HCT116 (cell line): ENCODE measurements at regions not wholly inside any gene's neighbourhood (a gene's known extent, or its start where the extent isn't known, plus 50 kb on each side); places are given as distances from the start of the nearest gene placed in this dataset.

Experiments used
- ATAC-seq: fragments of 200-7000 bp; cut with Tn5 transposase; 2 replicates; pipeline ENCODE4 v1.9.1; 2020; ENCODE audit warnings: mild to moderate bottlenecking, moderate library complexity
- BruUV-seq: library from RNA; stranded (reverse); fragments of 400-500 nt; replicated peaks from 2 replicates; lab custom pipeline; 2021; lab: Mats Ljungman, UMichigan
- CTCF ChIA-PET: fragments of 300-600 bp; sonication (Branson Sonifier 250); formaldehyde crosslinking; loops from one replicate; lab custom pipeline; 2021; ENCODE audit warnings: antibody characterized with exemption; lab: Charles Lee
- POLR2A ChIA-PET: fragments of 300-600, 350-600 bp; sonication (Branson Sonifier 250); formaldehyde crosslinking; loops from one replicate; lab custom pipeline; 2021; ENCODE audit warnings: antibody characterized with exemption; lab: Charles Lee
- RAD21 ChIA-PET, 2 experiments: fragments of 300-600 bp; sonication (Branson Sonifier 250); formaldehyde crosslinking; loops; one replicate each; lab custom pipeline; 2023; ENCODE audit warnings: low total read pairs in 2 of 2; ENCODE audit not compliant: uncharacterized antibody in 2 of 2, unreplicated experiment in 2 of 2, low non-redundant PET in 1 of 2; lab: Charles Lee
- DNase-seq: peaks from one replicate; pipeline ENCODE4 v3.0.0-alpha.2; 2010; ENCODE audit warnings: low read depth, low spot score
- H2AFZ ChIP-seq: fragments of 200-600 bp; shearing (Covaris generic), sonication (generic); 2 replicates; pipeline ENCODE4 v1.6.1; 2017; ENCODE audit warnings: low read depth, mixed run types, mixed read lengths, antibody characterized with exemption, low read length; ENCODE audit not compliant: poor library complexity, severe bottlenecking
- H3K27ac ChIP-seq: 2 replicates; pipeline ENCODE4 v1.5.1; 2012; ENCODE audit warnings: low read depth, low read length
- H3K27me3 ChIP-seq: fragments of 200-600 bp; sonication (generic); 2 replicates; pipeline ENCODE4 v1.6.1; 2016; ENCODE audit warnings: mixed run types, low read length, mixed read lengths; ENCODE audit not compliant: insufficient read depth
- H3K36me3 ChIP-seq, 2 experiments: fragments of 200-500 bp in 1 of 2; fragments of 200-600 bp in 1 of 2; sonication (Bioruptor generic) in 1 of 2; sonication (generic) in 1 of 2; 2 replicates each; pipeline versions ENCODE4 v1.5.1 to v1.6.1; 2014 to 2016; ENCODE audit warnings: low read length in 2 of 2, inconsistent platforms in 1 of 2, mixed read lengths in 1 of 2, mixed run types in 1 of 2; ENCODE audit not compliant: insufficient read depth in 2 of 2, control insufficient read depth in 1 of 2
- H3K4me1 ChIP-seq, 2 experiments: fragments of 200-600 bp in 1 of 2; sonication (generic) in 1 of 2; 2 replicates each; pipeline versions ENCODE4 v1.5.1 to v1.6.1; 2012 to 2017; ENCODE audit warnings: low read length in 2 of 2, inconsistent platforms in 1 of 2, mild to moderate bottlenecking in 1 of 2, mixed read lengths in 1 of 2, mixed run types in 1 of 2, moderate library complexity in 1 of 2; ENCODE audit not compliant: insufficient read depth in 2 of 2, control insufficient read depth in 1 of 2
- H3K4me2 ChIP-seq: fragments of 200-600 bp; sonication (generic); 2 replicates; pipeline ENCODE4 v1.6.1; 2017; ENCODE audit warnings: mixed run types, low read length, mixed read lengths
- H3K4me3 ChIP-seq, 2 experiments: fragments of 200-600 bp in 1 of 2; sonication (generic) in 1 of 2; replicated peaks in 1 of 2; 2 replicates each; pipeline ENCODE4 v1.5.1; 2011 to 2016; ENCODE audit warnings: low read length in 2 of 2, control low read depth in 1 of 2, low read depth in 1 of 2, mild to moderate bottlenecking in 1 of 2, mixed read lengths in 1 of 2, mixed run types in 1 of 2
- H3K79me2 ChIP-seq: fragments of 200-600 bp; sonication (generic); 2 replicates; pipeline ENCODE4 v1.6.1; 2017; ENCODE audit warnings: mild to moderate bottlenecking, mixed run types, low read length, moderate library complexity, mixed read lengths; ENCODE audit not compliant: insufficient read depth
- H3K9ac ChIP-seq: fragments of 200-600 bp; sonication (generic); 2 replicates; pipeline ENCODE4 v1.6.1; 2016; ENCODE audit warnings: low read length, mixed read lengths
- H3K9me2 ChIP-seq: fragments of 200-600 bp; sonication (generic), shearing (Covaris generic); 2 replicates; pipeline ENCODE4 v1.6.1; 2017; ENCODE audit warnings: mixed run types, mild to moderate bottlenecking, moderate library complexity; ENCODE audit not compliant: insufficient read depth
- H3K9me3 ChIP-seq, 2 experiments: fragments of 200-500 bp in 1 of 2; fragments of 200-600 bp in 1 of 2; sonication (Bioruptor generic) in 1 of 2; sonication (generic) in 1 of 2; 2 replicates each; pipeline ENCODE4 v1.6.1; 2014 to 2017; ENCODE audit warnings: low read length in 2 of 2, mixed read lengths in 2 of 2, inconsistent platforms in 1 of 2, low read depth in 1 of 2, mild to moderate bottlenecking in 1 of 2, mixed run types in 1 of 2, moderate library complexity in 1 of 2; ENCODE audit not compliant: control insufficient read depth in 1 of 2, insufficient read depth in 1 of 2
- H4K20me1 ChIP-seq: fragments of 200-600 bp; sonication (generic), shearing (Covaris generic); 2 replicates; pipeline ENCODE4 v1.6.1; 2017; ENCODE audit warnings: mixed run types, mild to moderate bottlenecking, moderate library complexity; ENCODE audit not compliant: insufficient read depth
- CBX3 ChIP-seq: IDR thresholded peaks from 2 replicates; pipeline ENCODE4 v1.6.1; 2012; ENCODE audit warnings: low read depth
- CEBPB ChIP-seq: IDR thresholded peaks from 2 replicates; pipeline ENCODE4 v1.6.1; 2012; ENCODE audit warnings: low read depth
- CTCF ChIP-seq, 3 experiments: fragments of 200-600 bp in 1 of 3; sonication (generic) in 1 of 3; IDR thresholded peaks in 2 of 3; conservative IDR thresholded peaks in 1 of 3; 2 replicates each; pipeline ENCODE4 v1.5.1; 2012 to 2017; ENCODE audit warnings: low read depth in 2 of 3, low read length in 2 of 3, antibody characterized with exemption in 1 of 3, borderline replicate concordance in 1 of 3, control low read depth in 1 of 3, mild to moderate bottlenecking in 1 of 3, mixed read lengths in 1 of 3, mixed run types in 1 of 3, moderate library complexity in 1 of 3; ENCODE audit not compliant: insufficient read depth in 1 of 3
- ELF1 ChIP-seq: IDR thresholded peaks from 2 replicates; pipeline ENCODE4 v1.6.1; 2012; ENCODE audit warnings: low read depth, borderline replicate concordance
- EZH2 ChIP-seq: fragments of 200-600 bp; sonication (generic); IDR thresholded peaks from 2 replicates; pipeline ENCODE4 v1.6.1; 2017; ENCODE audit warnings: antibody characterized with exemption, mixed run types
- FOSL1 ChIP-seq: IDR thresholded peaks from 2 replicates; pipeline ENCODE4 v1.6.1; 2012; ENCODE audit warnings: low read depth
- POLR2AphosphoS5 ChIP-seq: IDR thresholded peaks from 2 replicates; pipeline ENCODE4 v1.6.1; 2011; ENCODE audit warnings: mild to moderate bottlenecking, low read depth, low read length, moderate library complexity
- ZFX ChIP-seq: fragments of 450-650 bp; IDR thresholded peaks from 2 replicates; pipeline ENCODE4 v1.6.1; 2017
- ZNF274 ChIP-seq: fragments of 200-500 bp; sonication (Bioruptor generic); IDR thresholded peaks from 2 replicates; pipeline ENCODE4 v1.6.1; 2014; ENCODE audit warnings: mild to moderate bottlenecking, low read depth, low read length, inconsistent platforms
- intact Hi-C: fragments of 100-400 bp; cut with micrococcal nuclease; formaldehyde crosslinking; loops from 2 replicates; pipeline ENCODE4 v1.10.0; 2022
- TF ChIP-seq, protein P1 (sequence below): IDR thresholded peaks from 2 replicates; pipeline ENCODE4 v1.6.1; 2012

GRCh38 chr22:26992556-26992955 lies 335.2 kb downstream of the MIAT start:
- DNase-seq (no peak), ATAC-seq (no peak)
- no TSS peak for BruUV-seq
- H3K4me3 ChIP-seq: no peak overlapping the region
- H3K4me2 ChIP-seq: no peak overlapping the region
- H3K4me1 ChIP-seq: no peaks in the 10 kb centered on the region
- no peak overlapping the region for H2AFZ ChIP-seq
- ChIA-PET CTCF (no interaction called here), POLR2A (no interaction called here), RAD21 (no interaction called here)
- H3K36me3 ChIP-seq: no peaks in the 10 kb centered on the region
- no peaks in the 10 kb centered on the region for H3K9me3 ChIP-seq
- no peaks in the 10 kb centered on the region for H4K20me1 ChIP-seq
- H3K27ac ChIP-seq: no peak overlapping the region
- H3K9ac ChIP-seq: no peak overlapping the region
- peaks cover 83% of the 10 kb centered on the region for H3K27me3 ChIP-seq
- intact Hi-C loops: no loop called here
- TF ChIP-seq CTCF (IDR thresholded peaks at IDR 0.05 in 2 of 3, conservative IDR thresholded peaks at IDR 0.05 in 1 of 3; ENCODE audit: borderline replicate concordance in 1 of 3, insufficient read depth in 1 of 3, low read depth in 2 of 3, low read length in 2 of 3) (no peak), CBX3 (no peak), POLR2AphosphoS5 (no peak), EZH2 (no peak), FOSL1 (no peak), CEBPB (no peak), ELF1 (no peak), ZNF274 (no peak), ZFX (no peak)
- TF ChIP-seq, protein P1, sequence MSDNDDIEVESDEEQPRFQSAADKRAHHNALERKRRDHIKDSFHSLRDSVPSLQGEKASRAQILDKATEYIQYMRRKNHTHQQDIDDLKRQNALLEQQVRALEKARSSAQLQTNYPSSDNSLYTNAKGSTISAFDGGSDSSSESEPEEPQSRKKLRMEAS: no peak
- H3K79me2 ChIP-seq: no peaks in the 10 kb centered on the region
- H3K9me2 ChIP-seq: no peaks in the 10 kb centered on the region
